ENCODE measurements at regions not wholly inside any gene's neighbourhood (a gene's known extent, or its start where the extent isn't known, plus 50 kb on each side); places are given as distances from the start of the nearest gene placed in this dataset.
"Not testable (repeated sequence)": the region's sequence is repeated elsewhere in the genome, so short reads cannot be mapped to it uniquely, and the experiment has no call there.

GRCh38 chr5:63089147-63089546 lies 510.5 kb downstream of the LRRC70 start:
- no peak for DNase-seq

- peak; percentile 83 to 93 for DNase-seq
Observed at GRCh38 chr5:63085561-63085960, 506.9 kb downstream of the LRRC70 start.

GRCh38 chr5:63083689-63084088 lies 505.1 kb downstream of the LRRC70 start:
- not testable (repeated sequence) for DNase-seq

- no peak for DNase-seq
Observed at GRCh38 chr5:63081402-63081801, 502.8 kb downstream of the LRRC70 start.

GRCh38 chr5:63070001-63070400 lies 491.4 kb downstream of the LRRC70 start:
- DNase-seq = no peak

- DNase-seq = no peak
Observed at GRCh38 chr5:63055421-63055820, 476.8 kb downstream of the LRRC70 start.

- DNase-seq = no peak
Observed at GRCh38 chr5:63053019-63053638, 474.5 kb downstream of the LRRC70 start.

GRCh38 chr5:63050916-63051315 lies 472.3 kb downstream of the LRRC70 start:
- no peak for DNase-seq

- DNase-seq = no peak
Observed at GRCh38 chr5:63049935-63050334, 471.3 kb downstream of the LRRC70 start.

GRCh38 chr5:63043792-63044191 lies 465.2 kb downstream of the LRRC70 start:
- DNase-seq = no peak

GRCh38 chr5:63032343-63032742 lies 453.7 kb downstream of the LRRC70 start:
- no peak for DNase-seq

GRCh38 chr5:63029891-63030290 lies 451.3 kb downstream of the LRRC70 start:
- DNase-seq = no peak

- no peak for DNase-seq
Observed at GRCh38 chr5:63025679-63026078, 447.1 kb downstream of the LRRC70 start.

GRCh38 chr5:63022403-63022802 lies 443.8 kb downstream of the LRRC70 start:
- DNase-seq = no peak

GRCh38 chr5:63011158-63011557 lies 432.5 kb downstream of the LRRC70 start:
- DNase-seq = no peak

GRCh38 chr5:63008195-63008594 lies 429.6 kb downstream of the LRRC70 start:
- no peak for DNase-seq

- DNase-seq = not testable (repeated sequence)
Observed at GRCh38 chr5:62994842-62995241, 416.2 kb downstream of the LRRC70 start.

- no peak for DNase-seq
Observed at GRCh38 chr5:62985749-62986148, 407.1 kb downstream of the LRRC70 start.

GRCh38 chr5:62982348-62982747 lies 403.7 kb downstream of the LRRC70 start:
- no peak for DNase-seq

- DNase-seq = no peak
Observed at GRCh38 chr5:62980884-62981283, 402.3 kb downstream of the LRRC70 start.

- DNase-seq = no peak
Observed at GRCh38 chr5:62979472-62979871, 400.9 kb downstream of the LRRC70 start.

- DNase-seq = no peak
Observed at GRCh38 chr5:62977661-62978060, 399.0 kb downstream of the LRRC70 start.

- DNase-seq = no peak
Observed at GRCh38 chr5:62974623-62975022, 396.0 kb downstream of the LRRC70 start.

GRCh38 chr5:62969409-62970120 lies 390.9 kb downstream of the LRRC70 start:
- DNase-seq = no peak

- no peak for DNase-seq
Observed at GRCh38 chr5:62964428-62964827, 385.8 kb downstream of the LRRC70 start.

Measured in NCI-H524 (cell line).